Activated naive CD8-positive, alpha-beta T cell treated with anti-CD3 and anti-CD28 coated beads for 36 hours (primary cell): ENCODE measurements at regions not wholly inside any gene's neighbourhood (a gene's known extent, or its start where the extent isn't known, plus 50 kb on each side); places are given as distances from the start of the nearest gene placed in this dataset.
"Not testable (repeated sequence)": the region's sequence is repeated elsewhere in the genome, so short reads cannot be mapped to it uniquely, and the experiment has no call there.

Experiments
- DNase-seq: peaks from one replicate; pipeline ENCODE4 v3.0.0; 2021
- H3K27ac Mint-ChIP-seq: one replicate; pipeline ENCODE4 v1.8.0; 2022; ENCODE audit warnings: mild to moderate bottlenecking, moderate library complexity, mixed read lengths
- H3K27me3 Mint-ChIP-seq: one replicate; pipeline ENCODE4 v1.8.0; 2022; ENCODE audit warnings: mild to moderate bottlenecking, mixed read lengths
- H3K36me3 Mint-ChIP-seq: one replicate; pipeline ENCODE4 v1.8.0; 2021; ENCODE audit warnings: mild to moderate bottlenecking, mixed read lengths
- H3K4me1 Mint-ChIP-seq: one replicate; pipeline ENCODE4 v1.8.0; 2021; ENCODE audit warnings: mixed read lengths
- H3K4me3 Mint-ChIP-seq: one replicate; pipeline ENCODE4 v1.8.0; 2022; ENCODE audit warnings: mild to moderate bottlenecking, moderate library complexity, mixed read lengths
- H3K9me3 Mint-ChIP-seq: one replicate; pipeline ENCODE4 v1.8.0; 2022; ENCODE audit warnings: mixed read lengths

DNA sequence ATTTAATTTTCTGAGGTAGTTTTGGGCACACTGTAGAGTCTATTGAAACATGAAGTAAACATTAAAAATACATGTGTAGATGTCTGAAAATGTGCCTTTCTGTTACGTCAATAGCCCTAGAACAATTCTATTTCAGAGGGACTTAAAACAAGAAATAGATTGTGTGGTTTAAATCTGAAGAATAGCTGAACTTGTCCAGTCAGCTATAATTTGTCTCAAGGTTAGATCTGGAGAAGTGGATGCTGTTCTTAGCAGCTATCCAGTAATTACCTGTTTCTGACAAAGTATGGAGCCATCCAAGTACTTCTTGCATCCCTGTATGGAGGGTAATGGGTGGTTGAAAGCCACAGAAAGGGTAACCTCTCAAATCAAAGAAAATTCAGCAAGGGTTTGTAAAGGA lies 92.8 kb downstream of the SEPTIN7 start:
- Mint-ChIP-seq H3K27ac (no peak overlapping the region), H3K4me1 (peaks cover 31% of the 10 kb centered on the region), H3K9me3 (no peaks in the 10 kb centered on the region), H3K4me3 (no peak overlapping the region), H3K27me3 (no peaks in the 10 kb centered on the region), H3K36me3 (peaks cover 36% of the 10 kb centered on the region)
- DNase-seq = no peak

DNA sequence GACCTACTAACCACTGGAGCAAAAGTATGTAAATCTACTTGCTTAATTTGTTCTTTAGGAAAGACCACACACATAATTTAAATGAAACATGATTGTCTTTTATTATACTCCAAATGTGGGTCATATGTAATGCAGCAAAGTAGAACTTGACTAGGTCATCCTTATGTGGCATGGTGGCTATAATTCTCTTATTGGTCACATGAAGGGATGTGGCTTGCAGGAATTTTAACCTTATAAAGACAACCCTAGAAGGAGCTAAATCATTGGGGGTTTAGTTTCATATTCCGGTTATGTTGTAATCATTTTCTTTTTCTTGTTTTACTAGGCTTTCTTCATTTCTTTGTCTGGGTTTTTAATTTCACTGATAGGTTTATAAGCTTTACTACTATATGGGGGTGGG lies 93.9 kb downstream of the SEPTIN7 start:
- no peaks in the 10 kb centered on the region for H3K27me3 Mint-ChIP-seq
- no peak for DNase-seq
- H3K36me3 Mint-ChIP-seq = peaks cover 28% of the 10 kb centered on the region
- peak overlapping the region; percentile 71 for H3K27ac Mint-ChIP-seq
- no peaks in the 10 kb centered on the region for H3K9me3 Mint-ChIP-seq
- peaks cover 27% of the 10 kb centered on the region for H3K4me1 Mint-ChIP-seq
- H3K4me3 Mint-ChIP-seq = no peak overlapping the region

DNA sequence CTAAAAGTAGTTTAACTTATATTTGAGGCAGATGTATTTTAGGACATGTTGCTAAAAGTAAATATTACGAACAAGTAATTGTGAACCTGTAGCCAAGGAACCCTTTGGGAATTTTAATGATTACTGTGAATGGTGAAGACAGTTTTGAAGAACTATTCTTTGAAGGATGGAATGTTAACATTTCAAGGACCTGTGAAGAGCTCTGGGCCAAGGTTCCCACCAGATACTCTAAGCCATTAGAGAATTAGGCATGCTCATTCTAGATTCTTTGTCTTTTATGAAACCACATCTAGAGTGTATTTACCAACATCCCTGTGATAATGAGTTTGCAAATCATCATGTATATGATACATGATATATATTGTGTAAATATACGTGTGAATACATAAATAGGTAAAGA lies 99.8 kb downstream of the SEPTIN7 start:
- H3K36me3 Mint-ChIP-seq = peaks cover 7% of the 10 kb centered on the region
- H3K4me1 Mint-ChIP-seq = peaks cover 7% of the 10 kb centered on the region
- H3K4me3 Mint-ChIP-seq = no peak overlapping the region
- no peak for DNase-seq
- no peaks in the 10 kb centered on the region for H3K9me3 Mint-ChIP-seq
- H3K27me3 Mint-ChIP-seq = no peaks in the 10 kb centered on the region
- no peak overlapping the region for H3K27ac Mint-ChIP-seq

DNA sequence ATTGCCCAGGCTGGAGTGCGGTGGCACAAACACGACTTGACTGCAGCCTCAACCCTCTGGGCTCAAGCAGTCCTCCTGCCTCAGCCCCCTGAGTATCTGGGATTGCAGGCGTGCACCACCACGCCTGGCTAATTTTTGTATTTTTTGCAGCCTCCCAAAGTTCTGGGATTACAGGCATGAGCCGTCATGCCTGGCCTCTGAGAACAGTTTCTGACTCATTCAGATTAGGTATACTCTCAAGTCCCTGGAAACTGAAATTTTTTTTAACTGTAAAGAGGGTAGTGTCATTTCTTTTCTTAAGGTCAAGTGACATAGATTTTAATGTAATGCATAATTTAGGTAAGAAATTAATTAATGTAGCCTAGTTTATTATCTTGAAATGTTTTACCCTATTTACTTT lies 104.7 kb downstream of the SEPTIN7 start:
- no peaks in the 10 kb centered on the region for H3K27me3 Mint-ChIP-seq
- H3K4me3 Mint-ChIP-seq = no peak overlapping the region
- peaks cover 4% of the 10 kb centered on the region for H3K36me3 Mint-ChIP-seq
- no peak for DNase-seq
- no peak overlapping the region for H3K27ac Mint-ChIP-seq
- peaks cover 16% of the 10 kb centered on the region for H3K4me1 Mint-ChIP-seq
- no peaks in the 10 kb centered on the region for H3K9me3 Mint-ChIP-seq

DNA sequence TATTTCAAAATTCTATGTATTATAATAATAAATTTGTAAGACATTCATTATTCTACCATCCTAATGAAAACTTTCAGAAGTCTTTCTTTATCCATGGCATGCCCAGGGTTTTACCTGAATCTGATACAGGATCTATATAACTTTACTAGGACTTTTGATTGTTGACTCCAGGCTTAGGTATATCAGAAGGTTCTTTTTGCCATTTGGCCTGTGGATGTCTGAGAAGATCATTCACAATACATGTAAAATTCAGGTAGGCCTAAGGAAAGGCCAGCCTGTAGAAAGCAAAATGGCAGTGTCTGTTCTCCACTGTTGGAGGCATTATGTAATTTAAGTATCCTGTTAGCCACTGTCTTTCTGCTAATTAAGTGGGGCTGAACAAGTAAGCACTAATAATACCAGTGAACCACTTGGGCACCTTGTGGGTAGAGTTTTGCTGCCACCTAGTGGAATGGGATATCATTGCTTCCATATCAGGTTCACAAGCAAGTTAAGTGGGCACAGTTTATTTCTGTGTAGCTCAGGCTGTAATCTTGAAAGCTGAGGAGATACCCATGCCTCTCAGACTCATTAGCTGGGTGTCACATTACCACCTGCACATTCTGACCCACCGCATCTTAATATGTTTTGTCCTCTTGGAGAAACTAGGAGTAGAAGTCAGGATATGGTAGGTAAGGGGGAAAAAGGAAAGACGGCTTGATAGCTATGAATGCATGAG lies 105.5 kb downstream of the SEPTIN7 start:
- peaks cover 16% of the 10 kb centered on the region for H3K4me1 Mint-ChIP-seq
- H3K4me3 Mint-ChIP-seq = no peak overlapping the region
- H3K27ac Mint-ChIP-seq = no peak overlapping the region
- DNase-seq = peak; percentile 61
- no peaks in the 10 kb centered on the region for H3K9me3 Mint-ChIP-seq
- no peaks in the 10 kb centered on the region for H3K27me3 Mint-ChIP-seq
- peaks cover 6% of the 10 kb centered on the region for H3K36me3 Mint-ChIP-seq

DNA sequence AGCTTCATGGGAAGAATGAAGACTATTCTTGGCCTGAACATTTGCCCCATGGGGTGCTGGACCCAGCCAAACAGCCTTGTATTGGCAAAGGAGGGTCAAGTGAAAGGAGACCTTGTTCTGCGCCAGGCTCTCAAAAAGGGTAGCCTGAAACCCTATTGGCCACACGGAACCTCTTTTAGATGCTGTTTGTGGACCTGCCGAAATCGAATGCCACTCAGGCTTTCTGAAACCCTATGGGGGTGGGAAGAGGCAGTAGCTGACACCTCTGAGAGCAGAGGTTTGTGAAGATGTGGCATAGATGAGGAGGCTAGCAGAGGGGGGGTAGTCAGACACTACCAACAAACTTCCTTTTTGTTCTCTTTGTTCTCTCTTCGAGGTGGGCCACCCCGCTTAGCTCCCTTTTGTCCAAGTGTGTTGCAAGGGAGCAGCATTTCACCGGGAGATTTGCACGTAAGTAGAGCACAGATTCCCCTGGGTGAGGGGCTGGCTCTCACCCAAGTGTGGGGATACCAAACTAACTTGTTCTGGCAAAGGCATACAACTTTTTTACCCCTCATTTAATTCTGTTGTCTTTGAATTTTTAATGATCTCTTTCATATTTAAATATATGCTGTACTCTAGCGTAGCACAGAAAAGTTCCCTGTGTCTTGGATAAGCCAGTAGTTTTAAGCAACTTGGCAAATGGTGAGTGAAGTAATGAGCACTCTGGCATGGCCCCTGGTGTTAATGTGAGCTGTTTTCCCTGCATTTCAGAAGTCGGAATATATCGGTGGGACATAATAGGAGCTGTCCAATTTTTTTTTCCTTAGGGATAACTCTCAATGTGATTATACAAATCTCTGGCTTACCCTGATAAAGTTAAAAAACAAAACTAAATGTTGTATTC lies 107.7 kb downstream of the SEPTIN7 start:
- Mint-ChIP-seq H3K4me1 (peaks cover 16% of the 10 kb centered on the region), H3K9me3 (peaks cover 1% of the 10 kb centered on the region), H3K27me3 (no peaks in the 10 kb centered on the region), H3K4me3 (no peak overlapping the region), H3K27ac (peak overlapping the region; percentile 25), H3K36me3 (peaks cover 20% of the 10 kb centered on the region)
- no peak for DNase-seq

DNA sequence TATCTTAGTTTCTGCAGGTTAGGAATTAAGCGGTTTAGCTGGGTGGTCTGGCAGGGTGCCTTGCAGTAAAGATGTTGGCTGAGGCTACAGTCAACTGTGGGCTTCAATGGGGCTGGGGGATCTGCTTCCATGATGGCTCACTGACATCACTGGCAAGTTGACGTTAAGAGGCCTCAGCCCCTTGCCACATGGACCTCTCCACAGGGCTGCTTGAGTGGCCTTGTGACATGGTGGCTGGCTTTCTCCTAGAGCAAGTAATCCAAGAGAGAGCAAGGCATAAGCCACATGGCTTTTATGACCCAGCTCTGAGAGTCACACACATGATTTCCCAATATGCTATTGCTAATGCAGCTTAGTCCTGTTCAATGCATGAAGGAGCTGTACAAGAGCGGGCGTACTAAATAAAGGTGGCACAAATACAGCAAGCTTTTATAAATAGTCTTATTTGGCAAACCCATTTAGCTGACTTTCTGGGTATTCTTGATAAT lies 109.1 kb downstream of the SEPTIN7 start:
- Mint-ChIP-seq H3K4me3 (no peak overlapping the region), H3K27me3 (no peaks in the 10 kb centered on the region), H3K9me3 (peaks cover 1% of the 10 kb centered on the region), H3K4me1 (peaks cover 16% of the 10 kb centered on the region), H3K36me3 (peaks cover 21% of the 10 kb centered on the region), H3K27ac (no peak overlapping the region)
- DNase-seq = no peak

DNA sequence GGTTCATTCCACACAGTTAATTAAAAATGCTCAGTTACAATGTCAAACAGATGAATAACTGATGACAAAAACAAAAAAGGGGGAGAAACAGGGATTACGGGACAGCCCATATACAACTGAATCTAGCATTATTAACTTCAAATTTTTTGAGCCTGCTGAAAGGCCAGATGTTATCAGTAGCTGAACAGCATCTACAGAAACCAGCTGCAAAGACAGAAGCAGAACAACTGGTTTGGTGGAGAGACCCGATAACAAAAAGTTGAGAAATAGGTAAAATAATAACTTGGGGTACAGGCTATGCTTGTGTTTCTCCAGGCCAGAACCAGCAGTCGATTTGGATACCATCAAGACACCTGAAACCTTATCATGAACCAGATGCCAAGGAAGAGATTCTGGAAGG lies 109.8 kb downstream of the SEPTIN7 start:
- not testable (repeated sequence) for H3K27ac Mint-ChIP-seq, H3K27me3 Mint-ChIP-seq, H3K4me3 Mint-ChIP-seq, H3K9me3 Mint-ChIP-seq, DNase-seq
- Mint-ChIP-seq H3K4me1 (peaks cover 16% of the 10 kb centered on the region), H3K36me3 (peaks cover 21% of the 10 kb centered on the region)

DNA sequence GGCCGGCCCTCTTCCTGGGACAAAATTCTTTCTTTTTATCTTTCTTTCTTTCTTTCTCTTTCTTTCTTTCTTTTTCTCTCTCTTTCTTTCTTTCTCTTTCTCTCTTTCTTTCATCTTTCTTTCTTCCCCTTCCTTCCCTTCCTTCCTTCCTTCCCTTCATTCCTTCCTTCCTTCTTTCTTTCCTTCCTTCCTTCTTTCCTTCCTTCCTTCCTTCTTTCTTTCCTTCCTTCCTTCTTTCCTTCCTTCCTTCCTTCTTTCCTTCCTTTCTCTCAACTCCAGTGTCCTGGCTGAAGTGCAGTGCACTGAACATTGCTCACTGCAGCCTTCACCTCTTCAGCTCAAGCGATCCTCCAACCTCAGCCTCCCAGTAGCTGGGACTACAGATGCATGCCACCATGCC lies 112.5 kb downstream of the SEPTIN7 start:
- not testable (repeated sequence) for H3K27ac Mint-ChIP-seq, H3K4me1 Mint-ChIP-seq, H3K27me3 Mint-ChIP-seq, DNase-seq, H3K9me3 Mint-ChIP-seq
- H3K4me3 Mint-ChIP-seq = peak overlapping the region; percentile 33
- peaks cover 19% of the 10 kb centered on the region for H3K36me3 Mint-ChIP-seq

DNA sequence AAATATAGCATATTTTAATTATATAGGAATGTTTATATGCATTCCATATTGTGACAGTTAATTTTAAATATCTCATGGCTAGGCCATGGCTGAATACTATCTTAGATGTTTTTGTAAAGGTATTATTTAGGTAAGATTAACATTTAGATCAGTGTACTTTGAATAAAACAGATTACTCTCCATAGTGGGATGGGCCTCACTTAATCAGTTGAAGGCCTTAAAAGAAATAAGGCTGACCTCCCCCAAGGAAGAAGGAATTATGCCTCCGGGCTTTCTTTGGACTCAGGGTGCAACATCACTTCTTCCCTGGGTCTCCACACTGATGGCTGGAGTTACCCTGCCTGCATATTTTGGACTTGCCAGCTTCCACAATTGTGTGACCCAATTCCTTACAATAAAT lies 113.4 kb downstream of the SEPTIN7 start:
- H3K4me1 Mint-ChIP-seq, H3K27me3 Mint-ChIP-seq, DNase-seq, H3K4me3 Mint-ChIP-seq, H3K9me3 Mint-ChIP-seq, H3K27ac Mint-ChIP-seq: not testable (repeated sequence)
- peaks cover 19% of the 10 kb centered on the region for H3K36me3 Mint-ChIP-seq

DNA sequence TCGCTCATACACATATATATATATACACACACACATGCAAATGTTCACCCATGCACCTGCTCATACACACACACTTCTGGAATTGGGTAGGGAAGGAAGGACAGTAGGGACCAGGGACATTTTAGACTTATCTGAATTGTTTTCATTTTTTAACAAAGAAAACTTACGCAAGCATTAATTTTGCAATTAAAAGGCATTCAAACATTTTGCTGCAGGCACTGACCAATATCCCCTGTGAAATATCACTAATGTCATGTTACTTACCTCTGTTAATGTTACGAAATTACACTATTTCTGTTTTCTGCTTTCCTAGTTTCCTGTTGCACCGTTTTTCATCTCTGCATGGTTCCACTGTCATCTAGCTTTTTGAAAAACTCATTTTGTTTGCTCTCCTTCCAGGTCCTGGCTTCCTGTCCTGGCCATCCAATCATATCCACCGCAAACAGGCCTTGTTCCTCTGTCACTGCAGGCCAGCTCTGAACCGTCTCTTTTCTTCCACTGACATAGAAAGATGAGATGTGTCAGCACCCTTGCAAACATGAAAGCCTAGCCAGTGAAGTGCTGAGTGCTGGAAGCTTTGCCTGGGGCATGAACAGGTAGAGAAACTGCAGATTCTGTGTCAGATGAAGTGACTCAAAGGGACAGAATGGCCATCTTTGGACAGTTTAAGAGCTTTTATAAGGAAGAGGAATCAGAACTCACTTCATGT lies 114.5 kb downstream of the SEPTIN7 start:
- not testable (repeated sequence) for DNase-seq, H3K4me3 Mint-ChIP-seq, H3K27ac Mint-ChIP-seq, H3K9me3 Mint-ChIP-seq, H3K27me3 Mint-ChIP-seq, H3K4me1 Mint-ChIP-seq
- peaks cover 21% of the 10 kb centered on the region for H3K36me3 Mint-ChIP-seq

DNA sequence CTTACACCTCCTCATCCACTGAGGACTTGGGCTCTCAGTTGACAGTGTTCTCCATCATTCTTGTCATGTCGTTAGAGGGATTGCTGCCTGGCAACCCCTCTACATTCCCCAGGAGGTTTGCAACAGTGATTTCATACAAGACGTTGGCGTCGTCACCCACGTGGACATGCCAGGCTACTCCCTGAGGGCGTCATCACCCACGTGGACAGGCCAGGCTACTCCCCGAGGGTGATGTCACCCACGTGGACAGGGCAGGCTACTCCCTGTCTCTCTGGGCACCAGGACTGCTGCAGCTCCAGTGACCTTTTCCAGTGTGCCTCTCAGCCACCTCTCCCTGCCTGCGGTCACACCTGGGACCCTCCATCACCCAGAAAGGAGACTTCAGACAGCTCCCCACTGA lies 117.4 kb downstream of the SEPTIN7 start:
- H3K27me3 Mint-ChIP-seq, H3K4me3 Mint-ChIP-seq: not testable (repeated sequence)

DNA sequence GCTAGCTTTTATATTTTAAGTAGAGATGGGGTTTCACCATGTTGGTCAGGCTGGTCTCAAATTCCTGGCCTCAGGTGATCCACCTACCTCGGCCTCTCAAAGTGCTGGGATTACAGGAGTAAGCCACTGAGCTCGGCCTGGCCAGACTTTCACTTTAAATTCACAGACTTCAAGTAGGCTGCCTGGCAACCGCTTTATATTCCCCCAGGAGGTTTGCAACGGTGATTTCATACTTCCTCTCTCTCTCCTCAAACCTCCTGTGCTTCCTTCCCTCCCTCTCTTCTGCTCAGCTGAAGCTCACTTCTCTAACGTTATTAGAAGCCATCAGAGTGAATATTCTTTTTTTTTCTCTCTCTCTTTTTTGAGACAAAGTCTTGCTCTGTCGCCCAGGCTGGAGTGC lies 118.8 kb downstream of the SEPTIN7 start:
- H3K4me1 Mint-ChIP-seq, H3K27ac Mint-ChIP-seq, DNase-seq, H3K4me3 Mint-ChIP-seq, H3K27me3 Mint-ChIP-seq, H3K36me3 Mint-ChIP-seq, H3K9me3 Mint-ChIP-seq: not testable (repeated sequence)

More for the DNA sequence above, 117.4 kb downstream of the SEPTIN7 start:
- H3K27ac Mint-ChIP-seq, DNase-seq, H3K9me3 Mint-ChIP-seq, H3K36me3 Mint-ChIP-seq, H3K4me1 Mint-ChIP-seq: not testable (repeated sequence)

DNA sequence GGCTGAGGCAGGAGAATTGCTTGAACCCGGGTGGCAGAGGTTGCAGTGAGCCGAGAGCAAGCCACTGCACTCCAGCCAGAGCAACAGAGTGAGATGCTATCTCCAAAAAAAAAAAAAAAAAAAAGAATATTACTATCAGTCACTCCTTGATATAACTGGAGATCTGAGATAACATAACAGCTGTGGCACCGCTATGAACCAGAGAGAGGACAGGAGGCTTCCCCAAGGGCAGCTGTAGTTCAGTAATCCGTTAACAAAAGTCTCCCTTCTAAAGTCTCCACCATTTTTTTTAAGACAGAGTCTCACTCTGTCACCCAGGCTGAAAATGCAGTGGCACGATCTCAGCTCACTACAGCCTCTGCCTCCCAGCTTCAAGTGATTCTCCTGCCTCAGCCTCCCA lies 120.5 kb downstream of the SEPTIN7 start:
- H3K27ac Mint-ChIP-seq, H3K4me3 Mint-ChIP-seq, H3K4me1 Mint-ChIP-seq, H3K36me3 Mint-ChIP-seq, H3K27me3 Mint-ChIP-seq, DNase-seq, H3K9me3 Mint-ChIP-seq: not testable (repeated sequence)

DNA sequence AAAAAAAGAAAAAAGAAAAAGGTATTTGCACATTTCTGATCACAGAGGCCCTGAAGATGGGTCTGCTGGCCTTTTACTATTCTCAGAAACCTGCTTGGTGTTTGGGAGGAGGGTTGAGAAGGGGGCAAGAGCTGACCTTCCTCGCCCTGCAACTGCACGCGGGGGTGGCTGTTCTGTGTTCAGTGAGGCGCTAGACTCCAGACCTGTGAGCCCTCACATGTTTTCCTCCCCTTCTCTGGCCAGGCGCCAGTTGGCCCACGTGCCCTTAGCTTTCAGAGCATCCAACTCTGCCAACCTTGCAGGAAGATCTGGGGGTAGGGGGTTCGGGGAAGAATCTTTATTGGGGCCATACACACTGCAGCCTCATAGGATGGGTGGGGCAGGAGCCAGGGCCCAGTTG lies 123.8 kb downstream of the SEPTIN7 start:
- not testable (repeated sequence) for H3K4me3 Mint-ChIP-seq, H3K27ac Mint-ChIP-seq, H3K4me1 Mint-ChIP-seq, H3K27me3 Mint-ChIP-seq, DNase-seq, H3K36me3 Mint-ChIP-seq, H3K9me3 Mint-ChIP-seq
